GM19397 (cell line): ENCODE measurements at regions not wholly inside any gene's neighbourhood (a gene's known extent, or its start where the extent isn't known, plus 50 kb on each side); places are given as distances from the start of the nearest gene placed in this dataset.

ENCODE experiments used
- ATAC-seq: cut with Tn5 transposase; IDR thresholded peaks from one replicate; pipeline ENCODE4 v1.9.1; 2021; ENCODE audit warnings: mild to moderate bottlenecking, moderate library complexity; ENCODE audit not compliant: unreplicated experiment

DNA sequence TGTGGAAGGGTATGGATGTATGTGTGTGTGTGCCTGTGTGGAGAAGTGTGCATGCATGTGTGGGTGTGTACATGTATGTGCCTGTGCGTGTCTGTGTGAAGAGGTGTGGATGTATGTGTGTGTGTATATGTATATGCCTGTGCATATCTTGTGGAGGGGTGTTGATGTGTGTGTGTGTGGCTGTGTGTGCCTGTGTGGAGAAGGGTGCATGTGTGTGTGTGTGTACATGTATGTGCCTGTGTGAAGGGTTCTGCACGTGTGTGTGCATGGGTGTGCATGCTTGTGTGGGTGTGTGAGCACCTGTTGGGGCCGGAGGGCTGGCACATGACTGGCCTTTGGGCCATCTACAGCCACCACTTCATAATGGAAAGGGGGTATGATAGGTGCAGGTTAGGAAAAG lies 291.4 kb downstream of the IRX2 start:
- ATAC-seq: no peak

DNA sequence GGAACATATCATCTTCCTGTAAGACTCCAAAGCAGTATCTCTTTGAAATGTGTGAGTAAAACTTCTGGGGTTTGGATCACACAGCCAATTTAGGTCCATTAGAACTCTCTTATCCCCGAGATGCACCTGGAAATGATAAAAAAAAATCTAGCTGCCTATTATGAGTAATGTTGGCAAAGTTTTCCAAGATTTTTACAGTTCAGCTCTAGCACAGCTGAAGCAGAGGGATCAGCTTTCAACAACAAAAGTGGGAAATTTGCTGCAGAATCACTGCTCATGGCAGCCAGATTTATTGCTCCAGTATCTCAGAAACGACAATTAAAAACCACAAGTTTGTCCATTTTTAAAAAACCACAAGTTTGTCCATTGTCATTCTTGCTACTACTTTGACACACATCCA lies 292.2 kb downstream of the IRX2 start:
- ATAC-seq: no peak

DNA sequence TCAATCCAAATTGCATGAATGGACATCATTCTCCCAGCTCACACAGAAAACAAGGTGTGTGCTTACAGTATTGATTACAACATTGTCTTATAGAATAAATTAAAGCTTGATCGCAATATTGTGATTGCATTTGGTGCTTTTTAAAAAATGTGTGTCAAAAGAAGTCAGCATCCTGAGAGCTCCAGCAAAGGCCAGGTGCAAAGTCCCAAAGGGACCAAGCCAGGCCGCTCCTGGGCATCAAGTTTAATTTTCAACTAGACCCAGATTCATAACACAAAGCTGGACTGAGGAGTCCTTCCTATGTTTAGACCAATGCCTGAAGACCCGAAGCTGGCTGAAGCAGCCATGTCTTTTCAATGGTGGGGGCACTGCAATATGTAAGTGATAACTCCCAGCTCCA lies 295.6 kb downstream of the IRX2 start:
- ATAC-seq: no peak

DNA sequence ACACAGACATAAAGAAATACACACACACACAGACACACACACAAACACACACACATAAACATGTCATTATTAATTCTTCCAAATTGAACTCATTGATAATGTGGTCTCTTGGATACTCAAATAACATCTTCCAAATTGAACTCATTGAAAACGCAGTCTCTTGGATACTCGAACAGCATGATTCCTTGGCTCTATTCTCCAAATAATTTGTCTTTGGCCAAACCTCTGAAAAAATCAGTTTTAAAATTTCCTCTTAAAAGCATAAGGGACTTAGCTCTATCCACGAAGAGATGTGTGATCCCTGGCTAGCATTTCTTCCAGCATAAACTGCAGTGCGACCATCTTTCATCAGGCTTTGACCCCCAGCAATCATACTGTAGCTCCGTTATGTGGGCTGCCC lies 296.6 kb downstream of the IRX2 start:
- ATAC-seq: no peak

DNA sequence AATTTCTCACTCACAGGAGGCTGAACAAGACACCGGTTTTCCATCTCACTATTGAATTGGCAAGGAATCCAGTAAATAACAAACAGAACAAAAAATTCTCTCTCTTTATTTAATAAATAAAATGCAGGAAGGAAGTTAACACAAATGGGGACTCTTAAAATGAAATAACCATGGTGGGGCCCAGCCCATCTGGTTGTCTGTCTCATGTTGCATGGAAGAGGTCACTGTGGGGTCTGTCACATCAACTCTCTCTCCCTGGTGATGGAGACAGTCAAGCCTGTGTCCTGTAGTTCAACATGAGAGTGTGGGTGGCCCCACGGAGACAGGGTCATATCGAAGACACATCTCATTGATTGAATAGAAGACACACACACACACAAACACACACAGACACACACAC lies 297.7 kb downstream of the IRX2 start:
- ATAC-seq: no peak

DNA sequence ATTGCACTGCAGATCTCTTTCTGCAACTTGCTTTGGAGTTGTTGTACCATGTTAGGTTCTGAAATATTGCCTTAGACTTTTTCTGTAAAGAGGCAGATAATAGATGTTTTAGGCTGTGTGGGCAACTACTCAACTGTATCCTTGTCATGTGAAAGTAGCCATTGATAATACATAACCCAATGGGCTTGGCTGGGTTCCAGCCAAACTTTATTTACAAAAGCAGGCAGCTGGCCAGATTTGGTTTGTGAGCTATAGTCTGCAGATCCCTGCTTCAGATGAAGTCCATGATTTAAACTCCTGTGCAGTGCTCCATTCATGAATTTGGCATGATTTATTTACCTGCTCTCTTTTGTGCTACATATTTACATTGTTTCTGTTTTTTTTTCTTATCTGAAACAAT lies 300.4 kb downstream of the IRX2 start:
- ATAC-seq: no peak

DNA sequence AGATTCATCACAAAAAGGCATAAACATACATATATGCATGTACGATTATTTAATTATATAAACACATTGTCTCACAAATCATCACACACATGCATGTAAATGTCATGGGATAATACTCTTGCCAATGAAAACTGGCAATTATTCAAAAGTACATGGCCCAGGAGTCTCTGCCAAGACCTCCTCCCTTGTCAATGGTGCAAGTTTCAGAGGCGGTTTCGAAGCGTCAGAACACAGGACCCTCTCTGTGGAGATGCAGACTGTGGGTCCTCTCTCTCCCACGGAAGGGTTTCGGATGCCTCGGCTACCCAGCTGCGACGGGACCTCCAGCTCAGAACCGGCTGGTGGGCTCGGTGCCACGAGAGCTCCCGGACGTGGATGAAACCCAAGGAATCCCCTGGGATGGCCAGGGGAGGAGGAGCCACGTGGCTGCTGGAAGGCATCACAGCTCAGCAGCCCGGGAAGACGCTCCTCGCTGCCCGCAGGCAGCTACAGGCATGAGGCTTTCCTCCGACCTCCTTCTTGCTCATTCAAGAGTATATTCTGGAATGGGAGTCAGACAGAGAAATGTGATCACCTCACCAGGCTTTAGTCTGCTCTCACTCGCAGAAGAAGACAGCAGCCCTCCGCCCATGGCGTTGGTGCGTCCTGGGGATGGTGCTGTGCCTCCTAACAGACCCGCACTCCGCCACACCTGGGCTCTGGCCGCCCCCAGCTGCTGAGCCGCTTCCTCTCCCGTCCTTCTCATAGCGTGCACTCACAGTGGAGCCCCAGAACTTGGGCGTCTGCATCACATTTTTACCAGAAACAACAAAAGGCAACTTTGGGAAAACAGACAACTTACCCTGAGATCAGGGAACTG lies 308.8 kb downstream of the IRX2 start:
- ATAC-seq: no peak

DNA sequence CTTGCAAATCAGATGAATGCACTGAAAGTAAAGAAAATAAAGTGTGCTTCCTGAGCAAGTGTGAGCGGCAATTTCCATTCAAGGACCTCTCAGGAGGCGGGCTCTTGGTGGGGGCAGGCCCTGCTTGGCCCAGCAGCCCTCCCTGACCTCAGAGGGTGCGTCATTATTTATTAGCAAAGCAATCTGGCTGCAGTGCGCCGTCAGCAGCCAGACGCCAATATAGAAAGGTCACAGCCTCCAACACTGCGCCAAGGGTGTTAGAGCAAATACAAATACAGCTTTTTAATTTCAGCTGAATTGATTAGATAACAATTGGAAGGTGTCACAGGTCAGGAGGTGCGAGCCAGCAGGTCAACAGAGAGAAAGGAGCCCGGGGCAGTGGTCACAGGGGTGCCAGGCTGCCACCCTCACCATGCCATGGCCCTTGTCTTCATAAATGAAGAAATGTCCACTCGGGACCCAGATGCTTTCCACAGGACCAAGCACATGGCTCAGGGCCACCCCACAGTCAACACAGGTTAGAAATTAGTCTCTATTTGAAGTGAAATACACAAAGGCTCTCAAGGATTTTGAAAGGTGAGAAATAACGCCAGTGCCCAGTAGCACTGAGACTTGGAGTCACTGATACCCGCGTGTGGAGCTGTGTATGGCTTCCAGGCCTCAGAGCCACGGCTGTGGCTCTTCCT lies 309.8 kb downstream of the IRX2 start:
- ATAC-seq: no peak

DNA sequence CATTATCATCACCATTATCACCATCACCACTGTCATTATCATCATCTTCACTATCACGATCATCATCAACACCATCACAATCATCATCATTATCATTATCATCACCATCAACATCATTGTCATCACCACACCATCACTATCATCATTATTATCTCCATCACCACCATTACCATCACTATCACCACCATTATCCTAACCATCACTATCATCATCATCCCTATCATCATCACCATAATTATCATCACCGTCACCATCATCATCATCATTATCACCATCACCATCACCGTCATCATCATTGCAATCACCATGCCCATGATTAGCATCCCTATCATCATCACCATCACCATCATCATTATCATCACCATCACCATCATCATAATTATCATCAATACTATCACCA lies 311.9 kb downstream of the IRX2 start:
- no peak for ATAC-seq

DNA sequence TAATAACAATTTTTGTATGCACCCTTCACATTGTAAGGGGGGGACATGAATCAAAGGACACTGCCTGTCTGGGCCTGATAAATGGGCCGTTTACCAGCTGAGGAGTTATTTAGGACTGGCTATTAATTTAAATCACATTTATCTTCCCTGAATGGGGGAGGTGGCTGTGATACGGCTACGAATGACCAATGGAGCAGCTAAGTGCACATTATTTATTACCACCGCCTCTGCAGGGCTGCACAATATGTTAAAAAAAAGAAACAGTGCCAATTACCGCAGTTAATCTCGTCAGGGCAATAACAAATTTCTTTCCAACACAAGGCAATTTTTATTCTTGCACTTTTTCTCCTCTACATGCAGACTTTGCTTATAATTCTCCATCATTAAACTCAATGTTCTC lies 318.4 kb downstream of the IRX2 start:
- no peak for ATAC-seq

DNA sequence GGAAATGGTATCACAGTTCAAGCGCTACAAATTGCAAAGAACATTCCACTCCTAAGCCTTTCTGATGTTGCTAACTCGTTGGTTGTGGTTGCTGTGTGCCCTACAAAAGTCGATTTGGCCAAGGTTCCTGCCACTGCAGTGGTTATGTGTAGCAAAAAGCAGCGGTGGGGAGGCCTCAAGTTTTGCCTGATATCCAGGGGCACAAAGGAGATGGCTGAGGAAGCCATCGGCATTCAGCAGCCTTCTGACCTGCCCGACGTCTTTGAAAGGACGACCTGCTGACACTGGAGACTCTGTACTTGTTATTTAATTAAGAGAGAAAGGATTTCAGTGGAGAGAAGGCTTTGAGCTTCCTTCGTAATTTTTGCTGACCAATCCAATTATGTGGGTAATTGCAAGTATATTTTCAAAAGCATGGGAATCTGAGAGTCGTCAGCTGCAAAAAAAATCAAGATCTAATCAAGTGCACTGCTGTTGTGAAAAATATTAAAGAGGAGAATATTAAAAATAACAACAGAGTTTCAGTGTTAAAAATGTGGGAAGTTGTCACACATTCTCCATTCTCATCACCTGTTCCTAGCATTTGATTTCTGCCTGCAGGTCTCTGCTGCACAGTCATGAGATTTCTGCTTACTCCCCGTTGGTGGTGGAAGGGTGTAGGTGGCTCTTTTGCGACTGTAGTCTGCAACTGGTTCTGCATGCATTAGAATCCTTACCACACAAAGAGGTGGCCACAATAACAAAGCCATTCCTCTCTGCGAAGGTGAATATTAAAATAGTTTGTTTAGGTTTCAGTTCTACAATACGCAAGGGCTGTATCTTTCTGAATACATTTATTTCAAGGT lies 319.2 kb downstream of the IRX2 start:
- no peak for ATAC-seq

DNA sequence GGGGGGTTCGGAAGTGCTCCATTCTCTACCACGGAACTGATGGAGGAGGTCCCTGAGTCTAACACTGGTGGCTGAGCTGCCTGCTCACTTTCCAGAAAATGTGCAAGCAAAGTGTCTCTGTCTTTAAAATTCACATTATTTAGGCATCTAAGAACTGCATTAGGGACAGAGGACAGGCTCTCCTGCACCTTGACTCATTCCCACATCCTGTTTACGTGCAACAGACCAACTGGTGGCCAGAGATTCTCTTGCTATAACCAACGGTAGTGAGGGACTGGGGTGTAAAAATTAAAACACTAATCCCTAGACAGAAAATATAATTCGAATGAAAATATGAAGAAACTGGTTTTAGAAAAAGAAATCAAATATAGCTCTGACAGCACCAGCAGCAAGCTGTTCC lies 320.9 kb downstream of the IRX2 start:
- ATAC-seq: no peak

DNA sequence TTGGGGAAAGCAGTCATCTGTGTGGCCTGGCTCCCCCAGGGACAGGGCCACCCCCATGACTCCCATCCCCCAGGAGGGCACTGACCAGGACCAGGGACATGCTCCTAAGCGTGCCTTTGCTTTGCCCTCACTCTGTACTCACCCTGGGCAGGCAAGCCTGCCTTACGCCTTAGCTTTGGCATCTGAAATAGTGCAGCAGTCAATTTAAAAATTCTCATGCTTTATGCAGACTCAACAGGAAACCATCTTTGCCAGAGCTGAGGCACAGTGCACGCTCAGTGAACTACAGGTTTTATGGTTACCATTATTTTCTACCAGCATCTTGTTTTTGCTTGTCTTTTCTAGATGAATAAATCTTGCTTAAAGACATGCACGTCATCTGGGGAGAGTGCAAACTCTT lies 323.5 kb downstream of the IRX2 start:
- ATAC-seq: no peak

DNA sequence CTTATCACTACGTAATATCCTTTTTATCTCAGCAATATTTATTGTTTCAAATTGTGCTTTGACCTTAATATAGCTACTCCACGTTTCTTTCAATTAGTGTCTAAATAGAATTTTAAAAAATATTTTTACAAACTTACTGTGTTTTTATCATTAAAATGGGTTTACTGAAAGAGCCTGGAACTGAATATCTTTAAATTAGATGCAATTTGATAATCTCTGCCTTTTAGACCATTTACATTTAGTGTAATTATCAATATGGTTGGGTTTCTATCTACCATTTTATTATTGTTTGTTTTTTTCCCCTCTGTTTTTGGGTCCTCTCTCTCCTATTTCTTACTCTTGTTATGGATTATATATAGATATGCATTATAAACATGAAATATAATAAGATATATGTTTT lies 327.8 kb downstream of the IRX2 start:
- ATAC-seq: no peak

DNA sequence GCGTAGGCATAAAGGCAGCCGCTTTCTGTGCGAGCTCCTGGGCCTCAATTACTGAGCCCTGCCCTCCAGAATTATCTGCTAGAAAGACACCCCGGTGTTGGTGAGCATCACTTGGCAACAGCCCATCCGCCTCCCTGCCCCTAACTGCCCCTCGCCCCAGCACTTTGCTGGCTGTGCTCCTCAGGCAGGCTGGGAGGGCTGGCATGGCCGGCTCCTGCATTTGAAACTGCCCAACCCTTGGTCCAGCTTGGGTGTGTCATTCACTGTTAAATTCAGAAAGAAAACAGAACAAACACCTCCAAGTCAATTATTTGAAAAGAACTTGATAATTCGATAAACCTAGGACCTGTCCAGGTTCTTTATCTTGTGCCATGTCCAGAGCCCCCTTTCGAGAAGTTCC lies 334.2 kb downstream of the IRX2 start:
- ATAC-seq: no peak

DNA sequence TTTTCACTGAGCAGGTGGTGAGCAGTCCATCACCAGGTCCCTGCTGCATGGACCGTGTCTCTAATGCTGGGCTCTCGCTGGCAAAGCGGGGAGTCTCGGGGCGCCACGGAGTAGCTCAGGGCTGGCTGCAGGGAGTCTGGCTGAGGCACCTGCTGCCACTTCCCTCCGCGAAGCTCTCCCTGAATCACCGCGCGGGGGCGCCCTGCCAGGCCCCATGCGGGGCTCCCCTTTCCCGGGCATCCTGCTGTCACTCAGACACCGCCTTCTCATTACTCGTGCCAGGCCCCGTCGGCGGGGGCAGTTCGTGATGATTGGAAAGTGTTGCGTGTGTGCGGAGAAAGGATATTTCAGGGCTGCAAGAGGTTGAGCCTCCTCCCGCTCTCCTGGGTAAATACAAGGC lies 335.8 kb downstream of the IRX2 start:
- ATAC-seq: no peak

DNA sequence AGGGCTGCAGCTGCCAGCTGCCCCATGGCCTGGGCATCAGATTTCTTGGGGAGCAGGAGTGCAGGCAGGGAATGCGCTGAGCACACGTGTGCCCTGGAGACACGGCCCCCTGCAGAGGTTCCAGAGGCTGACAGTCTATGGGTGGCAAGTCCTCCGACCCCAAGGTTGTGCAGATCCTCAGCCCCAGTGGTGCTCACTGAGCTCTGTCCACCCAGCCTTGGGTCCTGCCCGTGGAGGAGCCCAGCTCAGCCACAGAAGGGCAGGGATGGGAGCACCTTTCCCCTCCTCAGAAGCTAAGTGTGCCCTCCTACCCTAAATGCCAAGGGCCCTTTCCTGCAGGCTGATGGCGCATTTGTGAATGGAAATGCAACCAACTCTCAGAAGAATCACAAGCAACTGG lies 341.0 kb downstream of the IRX2 start:
- no peak for ATAC-seq

DNA sequence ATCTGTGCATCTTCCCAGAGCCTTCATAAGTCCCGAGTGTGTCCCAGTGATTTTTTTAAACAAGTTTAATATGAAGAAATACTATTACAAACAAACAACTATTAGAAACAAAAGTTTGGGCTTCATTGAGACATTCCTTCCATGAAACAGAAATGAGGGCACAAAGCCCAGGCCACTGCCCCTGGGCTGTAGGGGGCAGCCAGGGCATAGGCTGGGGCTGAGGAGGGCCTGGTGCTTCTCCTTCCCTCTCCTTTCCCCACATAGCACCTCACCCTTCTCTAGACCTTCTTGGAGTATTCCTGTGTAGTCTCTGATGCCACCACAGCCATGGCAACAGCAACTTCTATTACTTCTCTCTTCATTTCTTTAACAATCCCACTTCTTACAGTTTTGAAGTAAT lies 348.2 kb downstream of the IRX2 start:
- ATAC-seq: no peak

DNA sequence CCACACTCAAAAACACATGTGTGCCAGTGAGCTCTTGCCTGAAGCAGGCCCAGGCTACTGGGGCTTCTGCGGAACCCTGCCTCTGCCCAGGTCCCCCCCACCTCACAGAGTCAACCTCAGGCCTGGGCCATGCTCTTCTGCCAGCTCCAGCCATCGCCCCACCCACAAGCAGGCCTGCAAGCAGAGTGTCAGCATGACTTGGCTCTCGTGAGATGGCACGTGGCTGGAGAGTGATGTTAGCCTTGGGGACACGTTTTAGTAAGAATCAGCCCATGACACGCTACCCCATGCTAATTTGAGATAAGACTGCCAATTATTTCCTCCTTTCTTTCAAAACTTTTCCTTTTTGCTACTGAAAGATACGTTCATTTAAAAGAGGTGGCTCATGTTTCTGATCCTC lies 351.7 kb downstream of the IRX2 start:
- no peak for ATAC-seq

DNA sequence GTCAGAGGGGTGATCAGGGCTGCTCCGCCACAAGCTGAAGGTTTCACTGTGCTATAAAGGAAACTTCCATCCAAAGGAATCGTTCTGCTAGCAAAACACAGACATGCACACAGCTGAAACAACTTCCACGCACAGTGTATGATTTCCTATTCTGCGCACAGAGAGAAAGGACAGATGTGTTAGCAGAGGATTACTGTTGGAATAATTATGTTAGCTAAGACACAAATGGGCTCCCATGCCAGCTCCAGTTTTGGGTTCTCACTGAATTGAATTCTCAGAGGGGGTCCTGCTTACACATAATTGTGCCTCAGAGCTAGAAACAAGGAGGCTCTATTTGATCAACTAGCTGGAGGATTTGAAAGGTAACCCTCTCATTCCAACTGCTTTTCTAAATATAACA lies 352.4 kb downstream of the IRX2 start:
- no peak for ATAC-seq

DNA sequence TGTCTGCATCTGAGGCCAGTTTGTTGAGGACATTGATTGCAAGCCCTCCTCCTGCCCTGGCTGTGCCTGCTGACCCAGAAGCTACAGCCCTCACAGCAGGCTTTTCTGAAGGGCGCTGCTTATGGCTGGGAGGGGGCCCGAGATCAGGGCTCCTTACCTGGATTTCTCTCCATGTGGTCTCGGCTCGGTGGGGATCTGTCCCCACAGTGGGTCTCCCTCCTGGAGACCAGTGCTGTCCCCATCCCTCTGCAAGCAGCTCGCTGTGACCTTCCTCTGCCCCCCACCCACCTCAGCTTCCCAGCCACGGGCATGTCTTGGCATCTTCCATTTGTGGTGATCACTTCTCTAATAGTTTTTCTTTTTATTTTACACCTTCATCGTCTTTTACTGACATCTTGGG lies 357.9 kb downstream of the IRX2 start:
- no peak for ATAC-seq

DNA sequence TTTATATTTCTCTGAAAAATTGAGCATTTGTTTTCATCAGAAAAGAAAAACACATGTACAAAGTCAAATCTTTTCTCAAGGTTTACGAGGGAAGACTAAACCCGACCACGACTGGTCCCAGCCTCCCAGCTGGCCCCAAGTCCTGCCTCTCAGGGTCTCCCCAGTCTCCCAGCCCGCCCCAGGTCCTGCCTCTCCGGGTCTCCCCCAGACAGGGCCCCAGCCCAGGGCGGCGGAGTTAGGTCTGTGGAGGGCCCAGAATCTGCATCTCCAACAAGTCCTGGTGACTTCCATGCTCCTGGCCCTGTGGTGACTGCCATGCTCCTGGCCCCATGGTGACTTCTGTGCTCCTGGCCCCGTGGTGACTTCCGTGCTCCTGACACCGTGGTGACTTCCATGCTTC lies 359.9 kb downstream of the IRX2 start:
- ATAC-seq: no peak
